Naive thymus-derived CD4-positive, alpha-beta T cell (primary cell): ENCODE measurements at regions not wholly inside any gene's neighbourhood (a gene's known extent, or its start where the extent isn't known, plus 50 kb on each side); places are given as distances from the start of the nearest gene placed in this dataset.

ENCODE experiments used
- ATAC-seq: fragments of 150-1000 bp; cut with Tn5 transposase; 2 replicates; pipeline ENCODE4 v1.10.0; 2021; ENCODE audit warnings: mild to moderate bottlenecking, moderate library complexity
- CTCF ChIA-PET: fragments of 350-600 bp; sonication (Branson Sonifier 250); formaldehyde crosslinking; loops from one replicate; lab custom pipeline; 2021; ENCODE audit warnings: antibody characterized with exemption; lab: Charles Lee
- POLR2A ChIA-PET: fragments of 350-600 bp; sonication (Branson Sonifier 250); formaldehyde crosslinking; loops from one replicate; lab custom pipeline; 2021; ENCODE audit warnings: antibody characterized with exemption, inconsistent platforms; lab: Charles Lee
- DNase-seq, 9 donors: peaks; one replicate each; pipeline versions ENCODE4 v3.0.0 to v3.0.0-alpha.2; 2020 to 2022; ENCODE audit warnings: mixed read lengths in 1 of 9
- H3K27ac ChIP-seq: one replicate; pipeline ENCODE4 v1.7.0; 2013; ENCODE audit warnings: mild to moderate bottlenecking, low read depth, low read length, moderate library complexity
- H3K27me3 ChIP-seq, 2 donors: one replicate each; pipeline ENCODE4 v1.7.0; 2013; ENCODE audit warnings: low read length in 2 of 2, mild to moderate bottlenecking in 2 of 2, moderate library complexity in 2 of 2; ENCODE audit not compliant: control insufficient read depth in 2 of 2, insufficient read depth in 2 of 2
- H3K36me3 ChIP-seq, 3 experiments: 1 replicate in 2 of 3; 2 replicates in 1 of 3; pipeline ENCODE4 v1.7.0; 2013; ENCODE audit warnings: low read length in 3 of 3, mild to moderate bottlenecking in 3 of 3, moderate library complexity in 1 of 3; ENCODE audit not compliant: insufficient read depth in 3 of 3, control insufficient read depth in 2 of 3
- H3K4me1 ChIP-seq, 2 donors: one replicate each; pipeline ENCODE4 v1.7.0; 2013; ENCODE audit warnings: low read length in 2 of 2, mild to moderate bottlenecking in 2 of 2, moderate library complexity in 1 of 2; ENCODE audit not compliant: control insufficient read depth in 2 of 2, insufficient read depth in 2 of 2
- H3K4me3 ChIP-seq: 2 replicates; pipeline ENCODE4 v1.7.0; 2013; ENCODE audit warnings: mild to moderate bottlenecking, low read length
- H3K9me3 ChIP-seq, 3 experiments: 1 replicate in 2 of 3; 2 replicates in 1 of 3; pipeline ENCODE4 v1.7.0; 2013; ENCODE audit warnings: low read length in 3 of 3; ENCODE audit not compliant: control insufficient read depth in 2 of 3
- H3K27ac Mint-ChIP-seq, 9 donors: one replicate each; pipeline ENCODE4 v1.8.0; 2020 to 2022; ENCODE audit warnings: mixed read lengths in 9 of 9, mild to moderate bottlenecking in 8 of 9, moderate library complexity in 5 of 9, inconsistent platforms in 2 of 9
- H3K27me3 Mint-ChIP-seq, 5 donors: one replicate each; pipeline ENCODE4 v1.8.0; 2021 to 2022; ENCODE audit warnings: mixed read lengths in 5 of 5, mild to moderate bottlenecking in 1 of 5
- H3K36me3 Mint-ChIP-seq, 5 donors: one replicate each; pipeline ENCODE4 v1.8.0; 2020 to 2022; ENCODE audit warnings: mixed read lengths in 5 of 5, mild to moderate bottlenecking in 3 of 5, inconsistent platforms in 1 of 5
- H3K4me1 Mint-ChIP-seq, 7 donors: one replicate each; pipeline ENCODE4 v1.8.0; 2020 to 2022; ENCODE audit warnings: mixed read lengths in 7 of 7, mild to moderate bottlenecking in 3 of 7, inconsistent platforms in 1 of 7
- H3K4me3 Mint-ChIP-seq, 10 donors: one replicate each; pipeline ENCODE4 v1.8.0; 2020 to 2022; ENCODE audit warnings: mild to moderate bottlenecking in 10 of 10, mixed read lengths in 10 of 10, moderate library complexity in 6 of 10, inconsistent platforms in 2 of 10
- H3K9me3 Mint-ChIP-seq, 11 donors: one replicate each; pipeline ENCODE4 v1.8.0; 2020 to 2022; ENCODE audit warnings: mixed read lengths in 11 of 11, mild to moderate bottlenecking in 4 of 11, inconsistent platforms in 1 of 11, moderate library complexity in 1 of 11
- intact Hi-C, 2 donors: fragments of 100-400 bp; cut with micrococcal nuclease; formaldehyde crosslinking; loops; one replicate each; pipeline ENCODE4 v1.15.1; 2023

DNA sequence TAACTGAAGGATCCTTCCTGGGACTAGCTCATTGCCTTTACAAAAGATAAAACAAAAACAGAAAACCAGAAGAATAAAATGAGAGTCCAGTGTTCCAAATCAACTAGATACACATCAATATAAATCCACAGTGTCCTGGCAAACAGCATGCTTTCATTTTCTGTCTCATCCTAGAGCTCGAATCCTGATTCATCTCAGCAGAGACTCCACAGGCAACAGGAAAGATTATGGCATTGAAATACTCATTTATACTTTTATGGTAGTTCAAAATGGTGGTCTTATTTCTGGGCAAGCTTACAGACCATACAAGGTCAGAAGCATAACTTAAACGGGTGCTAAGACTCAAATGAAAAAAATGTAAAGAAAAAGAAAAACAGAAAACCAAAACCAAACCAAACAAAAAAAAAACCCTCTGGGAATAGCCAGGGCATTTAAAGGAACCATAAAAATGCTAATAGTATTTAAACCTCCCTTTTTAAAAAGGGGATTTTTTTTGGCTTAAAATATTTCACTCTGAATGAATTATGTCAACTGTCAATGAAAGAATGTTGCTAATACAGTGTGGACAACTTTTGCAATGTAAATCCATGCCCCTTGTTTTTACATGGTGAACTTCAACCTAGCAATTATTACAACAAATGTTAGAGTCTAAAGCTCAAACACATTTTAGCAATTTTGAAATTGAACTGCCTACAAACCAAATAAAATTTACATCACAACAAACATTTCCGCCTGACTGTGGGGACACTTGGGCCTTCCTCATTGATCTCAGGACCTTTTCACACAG, 57.9 kb downstream of the GPR101 start:
- no peak for ATAC-seq
- no peaks in the 10 kb centered on the region for H3K9me3 ChIP-seq
- CTCF ChIA-PET, result no interaction called here

GRCh38 chrX:136967966-136968365, 65.8 kb downstream of the GPR101 start:
- Histone ChIP-seq H3K9me3 (no peaks in the 10 kb centered on the region), H3K36me3 (no peaks in the 10 kb centered on the region), H3K27me3 (no peaks in the 10 kb centered on the region), H3K4me1 (no peaks in the 10 kb centered on the region), H3K4me3 (no peak overlapping the region), H3K27ac (no peak overlapping the region)
- no peak for ATAC-seq
- Mint-ChIP-seq H3K9me3 (no peaks in the 10 kb centered on the region), H3K27ac (no peak overlapping the region), H3K4me3 (no peak overlapping the region), H3K36me3 (peaks cover 0 to 2% (median 0%) of the 10 kb centered on the region in 5 donors), H3K4me1 (peaks cover 0 to 8% (median 0%) of the 10 kb centered on the region in 7 donors), H3K27me3 (no peaks in the 10 kb centered on the region)
- no peak for DNase-seq
- intact Hi-C loops, result no loop called here
- CTCF ChIA-PET, result no interaction called here
- POLR2A ChIA-PET, result interaction anchor here (0.7 kb wide), 1 partner anchor 11 kb away, joined by 3 read pairs; no protein-coding TSS in a partner anchor

More for the DNA sequence above, 57.9 kb downstream of the GPR101 start:
- intact Hi-C loops, result no loop called here
- Mint-ChIP-seq H3K4me1 (no peaks in the 10 kb centered on the region), H3K27me3 (no peaks in the 10 kb centered on the region), H3K9me3 (peaks cover 0 to 20% (median 5%) of the 10 kb centered on the region in 11 donors), H3K4me3 (no peak overlapping the region), H3K36me3 (peaks cover 0 to 7% (median 2%) of the 10 kb centered on the region in 5 donors), H3K27ac (no peak overlapping the region)
- Histone ChIP-seq H3K4me1 (no peaks in the 10 kb centered on the region), H3K36me3 (no peaks in the 10 kb centered on the region), H3K4me3 (no peak overlapping the region), H3K27me3 (no peaks in the 10 kb centered on the region), H3K27ac (no peak overlapping the region)
- POLR2A ChIA-PET, result no interaction called here
- DNase-seq, result no peak

DNA sequence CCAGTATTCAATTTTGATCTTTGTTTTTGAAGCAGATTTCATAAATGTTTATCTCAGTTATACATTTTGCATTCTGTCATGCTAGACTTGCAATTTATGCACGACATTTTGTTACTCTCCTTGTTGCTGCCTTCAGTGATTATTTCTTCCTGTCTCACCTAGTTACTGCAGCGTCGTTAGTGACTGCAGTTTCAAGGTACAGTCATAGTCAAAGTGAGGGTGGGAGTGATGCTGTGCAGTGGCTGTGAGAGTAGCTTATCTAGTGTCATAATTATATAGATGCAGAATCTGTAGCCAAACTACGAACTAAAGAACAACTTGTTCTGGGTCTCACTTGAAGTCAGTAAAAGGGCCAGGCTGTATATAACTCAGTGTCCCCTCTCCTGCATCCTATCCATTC, 69.8 kb downstream of the GPR101 start:
- Histone ChIP-seq H3K4me1 (no peaks in the 10 kb centered on the region), H3K27ac (no peak overlapping the region), H3K27me3 (no peaks in the 10 kb centered on the region), H3K36me3 (no peaks in the 10 kb centered on the region), H3K9me3 (no peaks in the 10 kb centered on the region), H3K4me3 (no peak overlapping the region)
- Mint-ChIP-seq H3K36me3 (peaks cover 0 to 2% (median 0%) of the 10 kb centered on the region in 5 donors), H3K9me3 (no peaks in the 10 kb centered on the region), H3K27ac (no peak overlapping the region), H3K4me3 (no peak overlapping the region), H3K27me3 (no peaks in the 10 kb centered on the region), H3K4me1 (peaks cover 0 to 10% (median 0%) of the 10 kb centered on the region in 7 donors)
- intact Hi-C loops, result no loop called here
- POLR2A ChIA-PET, result no interaction called here
- DNase-seq (peak in 1 of 9 donors; percentile 1), ATAC-seq (no peak)
- CTCF ChIA-PET, result no interaction called here

DNA sequence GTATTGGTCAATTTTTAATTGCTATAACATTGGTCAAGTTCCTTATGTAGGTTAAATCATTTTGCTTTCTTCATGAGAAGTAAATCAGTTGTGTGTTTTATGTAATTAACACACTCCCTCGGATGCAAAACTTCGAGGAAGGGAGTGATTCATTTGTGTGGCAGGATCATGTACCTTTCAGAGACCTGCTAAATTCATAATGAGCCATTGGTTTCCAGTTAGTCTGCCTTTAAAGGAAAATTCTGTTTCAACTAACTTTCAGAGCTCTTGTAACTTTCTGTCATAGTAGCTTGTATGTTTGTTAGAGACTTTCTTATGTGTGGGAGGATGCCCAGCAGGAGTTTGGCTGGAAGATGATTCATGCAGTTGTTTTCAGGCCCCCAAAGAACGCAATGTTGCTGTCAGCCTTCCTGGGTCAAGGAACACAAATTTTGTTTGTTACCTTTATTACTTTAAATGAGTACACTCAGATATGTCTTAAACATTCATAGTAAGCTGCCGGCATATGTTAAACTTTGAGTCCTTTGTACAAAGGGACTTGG, 72.1 kb downstream of the GPR101 start:
- Mint-ChIP-seq H3K4me1 (peaks cover 0 to 10% (median 0%) of the 10 kb centered on the region in 7 donors), H3K27ac (no peak overlapping the region), H3K27me3 (no peaks in the 10 kb centered on the region), H3K36me3 (no peaks in the 10 kb centered on the region), H3K9me3 (no peaks in the 10 kb centered on the region), H3K4me3 (no peak overlapping the region)
- Histone ChIP-seq H3K9me3 (no peaks in the 10 kb centered on the region), H3K4me1 (no peaks in the 10 kb centered on the region), H3K36me3 (no peaks in the 10 kb centered on the region), H3K27ac (no peak overlapping the region), H3K4me3 (no peak overlapping the region), H3K27me3 (no peaks in the 10 kb centered on the region)
- DNase-seq, result no peak
- no peak for ATAC-seq
- ChIA-PET CTCF (interaction anchor here (1.0 kb wide), 1 partner anchor 91 kb away, joined by 3 read pairs; no protein-coding TSS in a partner anchor), POLR2A (no interaction called here)
- intact Hi-C loops, result no loop called here

- Histone ChIP-seq H3K9me3 (no peaks in the 10 kb centered on the region), H3K36me3 (no peaks in the 10 kb centered on the region), H3K27me3 (no peaks in the 10 kb centered on the region), H3K4me3 (no peak overlapping the region), H3K27ac (no peak overlapping the region), H3K4me1 (no peaks in the 10 kb centered on the region)
- no peak overlapping the region for H3K27ac Mint-ChIP-seq
- ATAC-seq, result no peak
- intact Hi-C loops, result loop anchor here (1.0 to 10.0 kb wide), 2 partner anchors 97 to 1070 kb away; no protein-coding TSS in a partner anchor
- POLR2A ChIA-PET, result no interaction called here
- H3K4me3 Mint-ChIP-seq, result no peak overlapping the region
- H3K36me3 Mint-ChIP-seq, result no peaks in the 10 kb centered on the region
- peaks cover 0 to 3% (median 0%) of the 10 kb centered on the region in 7 donors for H3K4me1 Mint-ChIP-seq
- DNase-seq, result peak in 3 of 9 donors; percentile 6 to 17 (median 13)
- H3K27me3 Mint-ChIP-seq, result no peaks in the 10 kb centered on the region
- CTCF ChIA-PET, result interaction anchor here (0.8 kb wide), 1 partner anchor 65 kb away, joined by 3 read pairs; no protein-coding TSS in a partner anchor
- no peaks in the 10 kb centered on the region for H3K9me3 Mint-ChIP-seq
Observed at GRCh38 chrX:136954930-136955329, 74.4 kb upstream of the RBMX start.

DNA sequence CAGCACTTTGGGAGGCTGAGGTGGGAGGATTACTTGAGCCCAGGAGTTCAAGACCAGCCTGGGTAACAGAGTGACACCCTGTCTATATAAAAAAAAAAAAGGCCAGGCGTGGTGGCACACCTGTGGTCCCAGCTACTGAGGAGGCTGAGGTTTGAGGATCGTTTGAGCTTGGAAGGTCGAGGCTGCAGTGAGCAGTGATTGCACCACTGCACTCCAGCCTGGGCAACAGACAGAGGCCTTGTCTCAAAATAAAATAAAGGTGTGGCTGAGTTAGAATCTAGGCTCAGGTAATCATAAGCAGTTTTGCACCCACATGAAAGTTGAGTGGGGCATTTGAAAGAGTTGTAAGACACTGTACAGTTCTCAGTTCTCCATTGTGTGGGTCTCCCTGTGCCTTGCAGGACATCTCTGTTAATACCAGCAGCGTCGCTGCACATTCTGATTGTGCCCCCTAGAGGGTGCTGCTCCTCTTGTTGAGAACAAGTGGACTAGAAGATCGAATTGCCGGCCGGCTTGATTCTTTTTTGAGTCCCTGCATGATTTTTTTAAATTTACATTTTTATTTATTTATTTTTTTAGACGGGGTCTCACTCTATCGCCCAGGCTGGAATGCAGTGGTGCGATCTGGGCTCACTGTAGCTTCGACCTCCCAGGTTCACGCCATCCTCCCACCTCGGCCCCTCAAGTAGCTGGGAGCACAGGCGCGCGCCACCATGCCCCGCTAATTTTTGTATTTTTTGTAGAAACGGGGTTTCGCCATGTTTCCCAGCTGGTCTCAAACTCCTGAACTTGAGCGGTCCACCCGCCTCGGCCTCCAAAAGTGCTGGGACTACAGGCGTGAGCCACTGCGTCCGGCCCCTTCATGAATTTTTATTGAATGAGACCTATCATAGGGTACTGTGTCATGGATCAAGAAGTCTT, 73.6 kb upstream of the RBMX start:
- Histone ChIP-seq H3K4me3 (no peak overlapping the region), H3K27me3 (no peaks in the 10 kb centered on the region), H3K27ac (no peak overlapping the region), H3K36me3 (no peaks in the 10 kb centered on the region), H3K9me3 (no peaks in the 10 kb centered on the region), H3K4me1 (no peaks in the 10 kb centered on the region)
- intact Hi-C loops, result loop anchor here in 1 of 2 donors (10.0 kb wide), 1 partner anchor 1071 kb away; no protein-coding TSS in a partner anchor
- H3K9me3 Mint-ChIP-seq, result no peaks in the 10 kb centered on the region
- ChIA-PET CTCF (interaction anchor here (0.8 kb wide), 1 partner anchor 65 kb away, joined by 3 read pairs; no protein-coding TSS in a partner anchor), POLR2A (interaction anchor here (0.6 kb wide), 1 partner anchor 983 kb away, joined by 3 read pairs; no protein-coding TSS in a partner anchor)
- ATAC-seq (peak; percentile 69), DNase-seq (peak; percentile 7 to 51 (median 38))
- no peak overlapping the region for H3K27ac Mint-ChIP-seq
- H3K36me3 Mint-ChIP-seq, result no peaks in the 10 kb centered on the region
- H3K4me3 Mint-ChIP-seq, result no peak overlapping the region
- no peaks in the 10 kb centered on the region for H3K27me3 Mint-ChIP-seq
- H3K4me1 Mint-ChIP-seq, result no peaks in the 10 kb centered on the region
